ENCODE measurements at regions not wholly inside any gene's neighbourhood (a gene's known extent, or its start where the extent isn't known, plus 50 kb on each side); places are given as distances from the start of the nearest gene placed in this dataset.

- no peak for TF ChIP-seq KLF15 (CRISPR knock-in tag; IDR thresholded peaks at IDR 0.05; ENCODE audit: borderline replicate concordance)
- TF ChIP-seq HIVEP1 (CRISPR knock-in tag; IDR thresholded peaks at IDR 0.05), result no peak
- TF ChIP-seq ATF3 (CRISPR knock-in tag; IDR thresholded peaks at IDR 0.05), result no peak
- TF ChIP-seq, protein P1, sequence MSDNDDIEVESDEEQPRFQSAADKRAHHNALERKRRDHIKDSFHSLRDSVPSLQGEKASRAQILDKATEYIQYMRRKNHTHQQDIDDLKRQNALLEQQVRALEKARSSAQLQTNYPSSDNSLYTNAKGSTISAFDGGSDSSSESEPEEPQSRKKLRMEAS (IDR thresholded peaks at IDR 0.05), result no peak
These were observed 857.7 kb downstream of the OTOL1 start for GRCh38 chr3:162354356-162354755.

Measured in HepG2 (cell line).